Retinal pigment epithelial cell (primary cell): ENCODE measurements at regions not wholly inside any gene's neighbourhood (a gene's known extent, or its start where the extent isn't known, plus 50 kb on each side); places are given as distances from the start of the nearest gene placed in this dataset.

Experiments used
- DNase-seq: peaks from one replicate; pipeline ENCODE4 v3.0.0-alpha.2; 2010; ENCODE audit warnings: low read depth
- H3K4me3 ChIP-seq: 2 replicates; pipeline ENCODE4 v1.5.1; 2011; ENCODE audit warnings: mild to moderate bottlenecking, low read length, control low read depth, moderate library complexity
- CTCF ChIP-seq: conservative IDR thresholded peaks from 2 replicates; pipeline ENCODE4 v1.5.1; 2011; ENCODE audit warnings: low read depth, low read length, control low read depth, inconsistent platforms

DNA sequence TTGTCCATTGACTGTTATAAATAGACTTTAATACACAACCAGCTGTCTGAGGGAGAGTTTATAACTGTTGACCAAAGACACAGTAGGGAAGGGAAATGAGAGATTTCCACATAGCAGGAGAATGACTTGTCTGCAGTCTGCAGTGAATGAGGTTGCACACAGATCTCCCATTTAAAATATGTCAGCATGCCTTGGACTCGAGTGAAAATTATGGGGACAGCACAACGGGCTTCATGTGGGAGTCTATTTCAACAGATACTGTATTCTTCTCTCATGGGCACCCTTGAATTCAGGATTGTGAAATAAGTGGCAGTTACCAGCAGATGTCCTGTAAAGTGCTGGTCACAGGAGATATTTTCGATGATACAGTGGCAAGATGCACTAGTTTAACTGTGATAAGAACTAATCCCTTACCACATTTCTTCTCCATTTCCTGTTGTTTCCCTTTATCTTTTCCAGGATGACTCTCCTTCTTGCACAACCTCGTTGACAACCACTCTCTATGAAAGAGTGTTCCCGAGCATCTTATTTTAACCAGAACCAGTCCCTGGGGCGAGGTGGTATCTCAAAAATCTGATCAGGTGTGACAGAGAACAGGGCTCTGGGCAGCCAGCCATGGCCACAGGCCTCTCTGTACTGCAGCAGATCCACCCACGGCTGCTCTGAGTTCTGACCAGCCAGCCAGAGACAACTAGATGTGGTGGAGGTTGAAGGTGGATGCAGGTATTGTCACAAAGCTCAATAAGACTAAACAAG, 51.5 kb upstream of the MAP3K1 start:
- DNase-seq = no peak
- no peak overlapping the region for H3K4me3 ChIP-seq
- no peak for TF ChIP-seq CTCF

DNA sequence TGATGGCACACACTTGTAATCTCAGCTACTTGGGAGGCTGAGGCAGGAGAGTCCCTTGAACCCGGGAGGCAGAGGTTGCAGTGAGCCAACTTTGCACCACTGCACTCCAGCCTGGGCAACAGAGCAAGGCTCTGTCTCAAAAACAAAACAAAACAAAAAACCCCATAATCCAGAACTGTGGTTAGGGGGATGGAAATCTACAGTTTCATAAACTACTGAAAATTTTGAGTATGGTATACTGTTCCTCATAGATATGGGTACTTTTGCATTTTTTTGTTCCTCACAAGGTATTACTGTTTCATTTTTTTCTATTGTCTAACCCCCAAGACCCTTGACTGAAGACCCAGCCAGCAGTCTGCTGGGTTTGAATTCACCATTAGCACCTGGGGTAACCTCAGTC, 52.2 kb upstream of the MAP3K1 start:
- no peak overlapping the region for H3K4me3 ChIP-seq
- DNase-seq = no peak
- no peak for TF ChIP-seq CTCF

DNA sequence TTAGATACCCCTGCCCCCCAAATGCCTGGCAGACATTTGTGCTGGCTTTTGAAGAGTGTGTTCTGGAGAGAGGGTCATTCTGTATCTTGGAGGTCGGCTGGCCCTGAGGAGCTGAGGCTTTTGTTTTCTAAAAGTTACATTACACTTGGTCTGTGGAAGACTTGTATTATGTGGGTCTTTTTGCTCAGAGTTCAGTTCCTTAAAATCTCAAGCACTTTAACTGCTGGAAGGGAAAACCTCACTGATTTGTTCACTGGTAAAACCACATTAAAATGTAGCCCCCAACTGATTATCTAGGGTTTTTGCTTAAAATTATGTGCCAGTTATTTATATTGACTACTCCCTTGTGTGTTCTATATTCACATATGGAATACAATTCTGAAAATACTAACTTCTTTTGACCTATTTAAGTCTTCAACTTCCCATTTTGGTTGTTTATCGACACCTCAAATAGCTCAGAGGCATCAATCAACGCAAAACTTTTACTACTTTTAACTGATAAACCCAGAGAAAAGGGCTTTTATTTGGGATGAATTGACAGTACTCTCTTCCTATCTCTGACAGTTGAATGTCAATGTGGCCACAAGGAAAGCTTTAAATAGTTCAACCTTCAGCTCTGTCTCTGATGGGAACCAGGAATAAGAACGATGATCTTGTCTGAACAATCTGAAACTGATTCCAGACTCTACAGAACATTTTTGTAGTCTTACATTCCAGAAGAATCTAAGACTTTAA, 54.0 kb upstream of the MAP3K1 start:
- no peak for DNase-seq
- no peak for TF ChIP-seq CTCF
- no peak overlapping the region for H3K4me3 ChIP-seq

- H3K4me3 ChIP-seq = no peak overlapping the region
- no peak for TF ChIP-seq CTCF
- DNase-seq = no peak
These were observed 54.6 kb upstream of the MAP3K1 start for GRCh38 chr5:56760723-56761122.

DNA sequence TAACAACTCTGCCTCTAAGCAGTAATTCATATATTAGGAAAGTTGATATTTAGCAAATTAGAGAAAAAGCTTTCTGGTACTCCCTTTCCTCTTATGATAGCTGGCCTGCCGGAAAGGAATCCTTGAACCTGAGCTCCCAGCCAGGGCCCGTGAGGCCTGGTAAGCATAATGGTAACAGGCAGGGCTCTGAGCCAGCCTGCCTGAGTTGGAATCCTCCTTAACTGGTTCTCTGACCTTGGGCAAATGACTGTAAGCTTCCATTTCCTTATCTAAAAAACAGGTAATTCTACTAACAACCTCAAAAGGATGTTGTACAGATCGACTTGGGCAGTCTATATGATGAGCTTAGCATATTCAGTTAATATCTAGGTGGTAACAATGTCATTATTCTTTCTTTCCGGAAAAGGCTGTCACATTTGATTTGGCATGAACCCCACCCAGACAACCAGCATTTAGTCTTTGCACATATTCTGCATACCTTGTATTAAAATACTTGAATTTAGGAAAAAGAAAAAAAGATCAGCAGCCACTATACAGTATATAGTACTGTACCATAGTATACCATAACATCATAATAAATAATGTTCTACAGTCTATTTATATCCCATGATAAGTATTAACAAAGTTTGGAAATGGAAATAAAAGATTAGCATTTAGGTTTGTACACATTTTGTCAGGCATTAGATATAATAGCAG, 55.7 kb upstream of the MAP3K1 start:
- H3K4me3 ChIP-seq = no peak overlapping the region
- no peak for DNase-seq
- TF ChIP-seq CTCF = no peak

DNA sequence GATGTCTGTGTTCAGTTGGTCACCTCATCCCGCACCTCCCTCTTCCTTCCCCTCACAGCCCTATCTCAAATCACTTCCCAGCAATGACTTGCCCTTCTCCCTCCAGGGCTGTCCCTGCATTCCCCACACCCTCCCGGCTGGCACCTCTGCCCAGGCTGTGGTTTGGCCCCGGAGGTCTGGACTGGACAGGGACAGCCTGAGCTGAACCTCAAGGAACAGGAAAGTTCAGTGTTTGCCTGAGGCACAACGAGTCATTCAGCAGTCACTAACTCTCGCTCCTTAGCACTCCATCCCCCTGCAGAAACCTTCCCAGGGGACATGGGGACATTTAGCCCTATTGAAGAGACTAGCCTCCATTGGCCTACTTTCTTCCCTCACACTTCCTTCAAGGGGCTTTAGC, 58.3 kb upstream of the MAP3K1 start:
- DNase-seq = no peak
- TF ChIP-seq CTCF = no peak
- no peak overlapping the region for H3K4me3 ChIP-seq
